ENCODE measurements at regions not wholly inside any gene's neighbourhood (a gene's known extent, or its start where the extent isn't known, plus 50 kb on each side); places are given as distances from the start of the nearest gene placed in this dataset.

- TF ChIP-seq CTCF (IDR thresholded peaks at IDR 0.05; ENCODE audit: low read depth, low read length): no peak
- no peak overlapping the region for H3K4me3 ChIP-seq (ENCODE audit: low read depth, low read length)
Observed at GRCh38 chr18:11533513-11533890, 75.9 kb upstream of the SLC35G4 start.

- TF ChIP-seq CTCF (IDR thresholded peaks at IDR 0.05; ENCODE audit: low read depth, low read length): no peak
- H3K4me3 ChIP-seq (ENCODE audit: low read depth, low read length): no peak overlapping the region
Observed at GRCh38 chr18:11532758-11533512, 76.5 kb upstream of the SLC35G4 start.

- TF ChIP-seq CTCF (IDR thresholded peaks at IDR 0.05; ENCODE audit: low read depth, low read length): no peak
- no peak overlapping the region for H3K4me3 ChIP-seq (ENCODE audit: low read depth, low read length)
Observed at GRCh38 chr18:11529081-11529480, 80.3 kb upstream of the SLC35G4 start.

GRCh38 chr18:11526675-11527074, 82.7 kb upstream of the SLC35G4 start:
- H3K4me3 ChIP-seq (ENCODE audit: low read depth, low read length): no peak overlapping the region
- no peak for TF ChIP-seq CTCF (IDR thresholded peaks at IDR 0.05; ENCODE audit: low read depth, low read length)

GRCh38 chr18:11523804-11524203, 85.6 kb upstream of the SLC35G4 start:
- TF ChIP-seq CTCF (IDR thresholded peaks at IDR 0.05; ENCODE audit: low read depth, low read length): no peak
- no peak overlapping the region for H3K4me3 ChIP-seq (ENCODE audit: low read depth, low read length)

- TF ChIP-seq CTCF (IDR thresholded peaks at IDR 0.05; ENCODE audit: low read depth, low read length): no peak
- no peak overlapping the region for H3K4me3 ChIP-seq (ENCODE audit: low read depth, low read length)
Observed at GRCh38 chr18:11522992-11523391, 86.4 kb upstream of the SLC35G4 start.

- no peak for TF ChIP-seq CTCF (IDR thresholded peaks at IDR 0.05; ENCODE audit: low read depth, low read length)
- no peak overlapping the region for H3K4me3 ChIP-seq (ENCODE audit: low read depth, low read length)
Observed at GRCh38 chr18:11521853-11522252, 87.5 kb upstream of the SLC35G4 start.
